Mesendoderm (in vitro differentiated cells): ENCODE measurements at regions not wholly inside any gene's neighbourhood (a gene's known extent, or its start where the extent isn't known, plus 50 kb on each side); places are given as distances from the start of the nearest gene placed in this dataset.

Experiments
- DNase-seq: peaks from one replicate; pipeline ENCODE4 v3.0.0; 2013
- H2AK5ac ChIP-seq: 2 replicates; pipeline ENCODE4 v1.6.1; 2013; ENCODE audit warnings: low read length, inconsistent platforms
- H2BK120ac ChIP-seq: 2 replicates; pipeline ENCODE4 v1.6.1; 2013; ENCODE audit warnings: low read depth, mild to moderate bottlenecking, low read length, moderate library complexity, mixed read lengths
- H2BK15ac ChIP-seq: replicated peaks from 2 replicates; pipeline ENCODE4 v1.6.1; 2013; ENCODE audit warnings: low read depth, mild to moderate bottlenecking, moderate library complexity
- H2BK5ac ChIP-seq: 2 replicates; pipeline ENCODE4 v1.6.1; 2013; ENCODE audit warnings: low read length, inconsistent platforms
- H3K18ac ChIP-seq: 2 replicates; pipeline ENCODE4 v1.6.1; 2013; ENCODE audit warnings: mild to moderate bottlenecking, low read length, mixed read lengths
- H3K23ac ChIP-seq: one replicate; pipeline ENCODE4 v1.6.1; 2013; ENCODE audit warnings: low read length
- H3K27ac ChIP-seq: 2 replicates; pipeline ENCODE4 v1.5.1; 2013; ENCODE audit warnings: low read depth, mild to moderate bottlenecking, inconsistent platforms, low read length, moderate library complexity
- H3K27me3 ChIP-seq: 2 replicates; pipeline ENCODE4 v1.6.1; 2013; ENCODE audit warnings: low read length, control low read depth, mild to moderate bottlenecking, inconsistent platforms; ENCODE audit not compliant: insufficient read depth, poor library complexity
- H3K36me3 ChIP-seq: 2 replicates; pipeline ENCODE4 v1.6.1; 2013; ENCODE audit warnings: low read length, inconsistent platforms; ENCODE audit not compliant: control insufficient read depth, insufficient read depth
- H3K4ac ChIP-seq: one replicate; pipeline ENCODE4 v1.6.1; 2013; ENCODE audit warnings: low read depth, mild to moderate bottlenecking, low read length, moderate library complexity
- H3K4me1 ChIP-seq: 2 replicates; pipeline ENCODE4 v1.6.1; 2013; ENCODE audit warnings: low read depth, low read length, inconsistent platforms; ENCODE audit not compliant: control insufficient read depth
- H3K4me2 ChIP-seq: 2 replicates; pipeline ENCODE4 v1.6.1; 2013; ENCODE audit warnings: low read length
- H3K4me3 ChIP-seq: 2 replicates; pipeline ENCODE4 v1.5.1; 2013; ENCODE audit warnings: mild to moderate bottlenecking, low read length
- H3K56ac ChIP-seq: one replicate; pipeline ENCODE4 v1.6.1; 2013; ENCODE audit warnings: low read length
- H3K79me1 ChIP-seq: 2 replicates; pipeline ENCODE4 v1.6.1; 2013; ENCODE audit warnings: low read length, inconsistent platforms
- H3K79me2 ChIP-seq: 2 replicates; pipeline ENCODE4 v1.6.1; 2013; ENCODE audit warnings: mild to moderate bottlenecking, low read length; ENCODE audit not compliant: control insufficient read depth, insufficient read depth
- H3K9ac ChIP-seq: 2 replicates; pipeline ENCODE4 v1.6.1; 2013; ENCODE audit warnings: low read length, inconsistent platforms
- H4K5ac ChIP-seq: one replicate; pipeline ENCODE4 v1.6.1; 2013; ENCODE audit warnings: low read length
- H4K8ac ChIP-seq: one replicate; pipeline ENCODE4 v1.6.1; 2013; ENCODE audit warnings: low read depth, mild to moderate bottlenecking, control low read depth, low read length, moderate library complexity
- whole genome bisulfite sequencing: extraction: QIAGEN DNeasy Blood & Tissue Kit; methylation state at CpG from one replicate; pipeline ENCODE4 v1.1.7; 2013; ENCODE audit warnings: low lambda C conversion rate, missing lambda C conversion rate; ENCODE audit not compliant: insufficient coverage; ENCODE audit errors: extremely low coverage; 5-methylcytosine and 5-hydroxymethylcytosine counted together

- Histone ChIP-seq H2BK15ac (no peak overlapping the region), H3K23ac (no peak overlapping the region), H4K8ac (no peak overlapping the region), H3K27ac (no peak overlapping the region), H3K79me2 (no peaks in the 10 kb centered on the region), H3K18ac (no peak overlapping the region), H2AK5ac (no peak overlapping the region), H3K9ac (no peak overlapping the region), H4K5ac (no peak overlapping the region), H3K79me1 (no peaks in the 10 kb centered on the region), H2BK5ac (no peak overlapping the region), H3K56ac (no peak overlapping the region), H3K4me2 (no peak overlapping the region), H3K4me1 (no peaks in the 10 kb centered on the region), H2BK120ac (no peak overlapping the region), H3K4me3 (no peak overlapping the region), H3K36me3 (no peaks in the 10 kb centered on the region), H3K4ac (no peak overlapping the region), H3K27me3 (no peaks in the 10 kb centered on the region)
- DNase-seq: no peak
- WGBS: no CpG with 5 or more reads among the region's 1 CpG
These were observed 82.6 kb upstream of the PTGFR start for GRCh38 chr1:78408192-78408591.

GRCh38 chr1:78408810-78409209 lies 82.0 kb upstream of the PTGFR start:
- Histone ChIP-seq H3K27me3 (no peaks in the 10 kb centered on the region), H3K36me3 (no peaks in the 10 kb centered on the region), H3K56ac (no peak overlapping the region), H3K27ac (no peak overlapping the region), H2BK15ac (no peak overlapping the region), H3K9ac (no peak overlapping the region), H3K79me1 (no peaks in the 10 kb centered on the region), H2AK5ac (no peak overlapping the region), H2BK5ac (no peak overlapping the region), H3K4ac (no peak overlapping the region), H3K18ac (no peak overlapping the region), H3K23ac (no peak overlapping the region), H3K4me3 (no peak overlapping the region), H4K5ac (no peak overlapping the region), H3K4me1 (no peaks in the 10 kb centered on the region), H3K4me2 (no peak overlapping the region), H3K79me2 (no peaks in the 10 kb centered on the region), H2BK120ac (no peak overlapping the region), H4K8ac (no peak overlapping the region)
- DNase-seq: no peak
- WGBS: no CpG with 5 or more reads among the region's 2 CpGs

- no peak overlapping the region for H3K27ac ChIP-seq
- H4K5ac ChIP-seq: no peak overlapping the region
- H3K4ac ChIP-seq: no peak overlapping the region
- no peak overlapping the region for H2AK5ac ChIP-seq
- H3K79me1 ChIP-seq: no peaks in the 10 kb centered on the region
- DNase-seq: no peak
- H2BK15ac ChIP-seq: no peak overlapping the region
- H3K79me2 ChIP-seq: no peaks in the 10 kb centered on the region
- H4K8ac ChIP-seq: no peak overlapping the region
- H3K23ac ChIP-seq: no peak overlapping the region
- no peak overlapping the region for H3K4me2 ChIP-seq
- H3K27me3 ChIP-seq: no peaks in the 10 kb centered on the region
- no peaks in the 10 kb centered on the region for H3K4me1 ChIP-seq
- H3K9ac ChIP-seq: no peak overlapping the region
- H2BK5ac ChIP-seq: no peak overlapping the region
- H3K4me3 ChIP-seq: no peak overlapping the region
- no peaks in the 10 kb centered on the region for H3K36me3 ChIP-seq
- no CpG with 5 or more reads among the region's 2 CpGs for WGBS
- H3K18ac ChIP-seq: no peak overlapping the region
- H3K56ac ChIP-seq: no peak overlapping the region
- no peak overlapping the region for H2BK120ac ChIP-seq
These were observed 80.1 kb upstream of the PTGFR start for GRCh38 chr1:78410643-78411042.

GRCh38 chr1:78411707-78412106 lies 79.1 kb upstream of the PTGFR start:
- H3K27ac ChIP-seq: no peak overlapping the region
- H3K56ac ChIP-seq: no peak overlapping the region
- H4K5ac ChIP-seq: no peak overlapping the region
- no peak overlapping the region for H2BK120ac ChIP-seq
- DNase-seq: no peak
- no peaks in the 10 kb centered on the region for H3K79me2 ChIP-seq
- H3K36me3 ChIP-seq: no peaks in the 10 kb centered on the region
- H3K23ac ChIP-seq: no peak overlapping the region
- H3K18ac ChIP-seq: no peak overlapping the region
- no peaks in the 10 kb centered on the region for H3K79me1 ChIP-seq
- no peak overlapping the region for H2AK5ac ChIP-seq
- no peaks in the 10 kb centered on the region for H3K4me1 ChIP-seq
- no peak overlapping the region for H3K4ac ChIP-seq
- H3K27me3 ChIP-seq: no peaks in the 10 kb centered on the region
- H2BK5ac ChIP-seq: no peak overlapping the region
- no peak overlapping the region for H4K8ac ChIP-seq
- no peak overlapping the region for H3K9ac ChIP-seq
- whole genome bisulfite sequencing: no CpG with 5 or more reads among the region's 3 CpGs
- H2BK15ac ChIP-seq: no peak overlapping the region
- no peak overlapping the region for H3K4me2 ChIP-seq
- H3K4me3 ChIP-seq: no peak overlapping the region

GRCh38 chr1:78415165-78415564 lies 75.6 kb upstream of the PTGFR start:
- H3K4ac ChIP-seq: no peak overlapping the region
- H3K23ac ChIP-seq: no peak overlapping the region
- no peak overlapping the region for H2AK5ac ChIP-seq
- H4K5ac ChIP-seq: no peak overlapping the region
- H4K8ac ChIP-seq: no peak overlapping the region
- no peak overlapping the region for H3K4me3 ChIP-seq
- no peaks in the 10 kb centered on the region for H3K36me3 ChIP-seq
- no peak overlapping the region for H3K27ac ChIP-seq
- DNase-seq: no peak
- no peak overlapping the region for H3K18ac ChIP-seq
- H3K4me1 ChIP-seq: no peaks in the 10 kb centered on the region
- H3K79me1 ChIP-seq: no peaks in the 10 kb centered on the region
- no peak overlapping the region for H2BK5ac ChIP-seq
- H3K56ac ChIP-seq: no peak overlapping the region
- no peak overlapping the region for H3K9ac ChIP-seq
- no peak overlapping the region for H2BK120ac ChIP-seq
- H3K4me2 ChIP-seq: no peak overlapping the region
- no CpG with 5 or more reads among the region's 1 CpG for WGBS
- H3K79me2 ChIP-seq: no peaks in the 10 kb centered on the region
- H3K27me3 ChIP-seq: no peaks in the 10 kb centered on the region
- H2BK15ac ChIP-seq: no peak overlapping the region

GRCh38 chr1:78419309-78419708 lies 71.5 kb upstream of the PTGFR start:
- DNase-seq: no peak
- Histone ChIP-seq H3K4ac (no peak overlapping the region), H2BK120ac (no peak overlapping the region), H2BK5ac (no peak overlapping the region), H3K23ac (no peak overlapping the region), H2BK15ac (no peak overlapping the region), H3K27me3 (no peaks in the 10 kb centered on the region), H3K18ac (no peak overlapping the region), H3K4me2 (no peak overlapping the region), H3K36me3 (no peaks in the 10 kb centered on the region), H3K79me2 (no peaks in the 10 kb centered on the region), H3K4me3 (no peak overlapping the region), H4K5ac (no peak overlapping the region), H4K8ac (no peak overlapping the region), H3K4me1 (no peaks in the 10 kb centered on the region), H2AK5ac (no peak overlapping the region), H3K9ac (no peak overlapping the region), H3K56ac (no peak overlapping the region), H3K27ac (no peak overlapping the region), H3K79me1 (no peaks in the 10 kb centered on the region)
- WGBS: no CpG with 5 or more reads among the region's 3 CpGs
